Prostate gland (tissue), 1 donor: ENCODE measurements at regions not wholly inside any gene's neighbourhood (a gene's known extent, or its start where the extent isn't known, plus 50 kb on each side); places are given as distances from the start of the nearest gene placed in this dataset.

Experiments
- POLR2A ChIP-seq: fragments of 450-650 bp; IDR thresholded peaks from one replicate; pipeline ENCODE4 v1.6.1; 2016; ENCODE audit warnings: antibody characterized with exemption, mild to moderate bottlenecking
- POLR2AphosphoS5 ChIP-seq: sonication (generic); formaldehyde crosslinking; IDR thresholded peaks from one replicate; pipeline ENCODE4 v1.6.1; 2017; ENCODE audit warnings: antibody characterized with exemption

GRCh38 chr22:49486225-49486624 is 341.4 kb downstream of the BRD1 start:
- TF ChIP-seq POLR2A (no peak), POLR2AphosphoS5 (no peak)
